ENCODE measurements at regions not wholly inside any gene's neighbourhood (a gene's known extent, or its start where the extent isn't known, plus 50 kb on each side); places are given as distances from the start of the nearest gene placed in this dataset.

- no peak for TF ChIP-seq EZH2phosphoT487 (IDR thresholded peaks at IDR 0.05; ENCODE audit: borderline replicate concordance, low read length)
- no peak for TF ChIP-seq CTCF (IDR thresholded peaks at IDR 0.05; ENCODE audit: low read depth, low read length, poor library complexity, severe bottlenecking)
Measured at GRCh38 chr16:61105544-61105943, 930.7 kb downstream of the CDH8 start.

Data from DOHH2 (cell line).